Smooth muscle cell (in vitro differentiated cells): ENCODE measurements at regions not wholly inside any gene's neighbourhood (a gene's known extent, or its start where the extent isn't known, plus 50 kb on each side); places are given as distances from the start of the nearest gene placed in this dataset.
A peak's percentile ranks its signal among the peaks of the same experiment; 100 is the strongest.

Source experiments
- DNase-seq: peaks from one replicate; lab custom pipeline; 2025; ENCODE audit not compliant: unreplicated experiment; lab: John Stamatoyannopoulos, UW
- H2AFZ ChIP-seq: fragments of 200-600 bp; sonication (generic); 2 replicates; pipeline ENCODE4 v1.6.0; 2016; ENCODE audit warnings: antibody characterized with exemption, low read depth, mild to moderate bottlenecking
- H3F3A ChIP-seq: fragments of 200-600 bp; sonication (generic); 2 replicates; pipeline ENCODE4 v1.6.0; 2017; ENCODE audit warnings: antibody characterized with exemption, low read depth
- H3K27ac ChIP-seq: fragments of 200-600 bp; sonication (generic); 2 replicates; pipeline ENCODE4 v1.5.1; 2016; ENCODE audit warnings: low read depth, mild to moderate bottlenecking
- H3K27me3 ChIP-seq: fragments of 200-600 bp; sonication (generic); 2 replicates; pipeline ENCODE4 v1.6.1; 2016; ENCODE audit warnings: low read depth, mild to moderate bottlenecking
- H3K36me3 ChIP-seq: fragments of 200-600 bp; sonication (generic); 2 replicates; pipeline ENCODE4 v1.5.1; 2016; ENCODE audit warnings: low read depth
- H3K4me1 ChIP-seq: fragments of 200-600 bp; sonication (generic); 2 replicates; pipeline ENCODE4 v1.5.1; 2016; ENCODE audit warnings: low read depth
- H3K4me2 ChIP-seq: fragments of 200-600 bp; sonication (generic); 2 replicates; pipeline ENCODE4 v1.6.0; 2016; ENCODE audit warnings: mild to moderate bottlenecking
- H3K4me3 ChIP-seq: fragments of 200-600 bp; sonication (generic); 2 replicates; pipeline ENCODE4 v1.5.1; 2016; ENCODE audit warnings: mild to moderate bottlenecking
- H3K79me2 ChIP-seq: fragments of 200-600 bp; sonication (generic); 2 replicates; pipeline ENCODE4 v1.6.0; 2016; ENCODE audit warnings: low read depth, mild to moderate bottlenecking
- H3K9ac ChIP-seq: fragments of 200-600 bp; sonication (generic); 2 replicates; pipeline ENCODE4 v1.6.0; 2016; ENCODE audit warnings: low read depth
- H3K9me3 ChIP-seq: fragments of 200-600 bp; sonication (generic); replicated peaks from 2 replicates; pipeline ENCODE4 v1.5.1; 2016; ENCODE audit warnings: low read depth
- H4K20me1 ChIP-seq: fragments of 200-600 bp; sonication (generic); 2 replicates; pipeline ENCODE4 v1.6.0; 2016; ENCODE audit warnings: low read depth
- CTCF ChIP-seq: fragments of 200-600 bp; sonication (generic); IDR thresholded peaks from 2 replicates; pipeline ENCODE4 v1.5.1; 2017; ENCODE audit warnings: borderline replicate concordance, mild to moderate bottlenecking, antibody characterized with exemption; ENCODE audit not compliant: insufficient read depth, poor library complexity, severe bottlenecking
- WGBS: methylation state at CpG from one replicate; pipeline ENCODE4 v1.1.7; 2016; ENCODE audit warnings: low lambda C conversion rate; 5-methylcytosine and 5-hydroxymethylcytosine counted together

GRCh38 chr2:128736046-128736688 is 417.5 kb upstream of the HS6ST1 start:
- WGBS: 72% methylated on average over 16 of the region's 16 CpGs
- Histone ChIP-seq H4K20me1 (no peaks in the 10 kb centered on the region), H3K36me3 (no peaks in the 10 kb centered on the region), H3K9ac (no peak overlapping the region), H3K9me3 (no peaks in the 10 kb centered on the region), H3K79me2 (no peaks in the 10 kb centered on the region), H3F3A (no peaks in the 10 kb centered on the region), H3K4me3 (peak overlapping the region; percentile 40), H3K27me3 (no peaks in the 10 kb centered on the region), H3K4me1 (no peaks in the 10 kb centered on the region), H2AFZ (peak overlapping the region; percentile 46), H3K27ac (no peak overlapping the region), H3K4me2 (peak overlapping the region; percentile 86)
- no peak for DNase-seq
- TF ChIP-seq CTCF: no peak

GRCh38 chr2:128736689-128737545 is 418.2 kb upstream of the HS6ST1 start:
- Histone ChIP-seq H3K36me3 (no peaks in the 10 kb centered on the region), H3K4me2 (peak overlapping the region; percentile 86), H3K79me2 (no peaks in the 10 kb centered on the region), H4K20me1 (no peaks in the 10 kb centered on the region), H2AFZ (peak overlapping the region; percentile 46), H3K9me3 (no peaks in the 10 kb centered on the region), H3K9ac (no peak overlapping the region), H3K27me3 (no peaks in the 10 kb centered on the region), H3K4me3 (peak overlapping the region; percentile 40), H3K4me1 (no peaks in the 10 kb centered on the region), H3K27ac (no peak overlapping the region), H3F3A (no peaks in the 10 kb centered on the region)
- TF ChIP-seq CTCF: peak; percentile 100
- WGBS: 49% methylated on average over 63 of the region's 71 CpGs
- DNase-seq: peak; percentile 43

GRCh38 chr2:128737546-128737826 is 418.8 kb upstream of the HS6ST1 start:
- Histone ChIP-seq H3K27me3 (no peaks in the 10 kb centered on the region), H3K79me2 (no peaks in the 10 kb centered on the region), H3K4me1 (no peaks in the 10 kb centered on the region), H4K20me1 (no peaks in the 10 kb centered on the region), H3K4me2 (no peak overlapping the region), H3K4me3 (no peak overlapping the region), H3K36me3 (no peaks in the 10 kb centered on the region), H2AFZ (no peak overlapping the region), H3K9ac (no peak overlapping the region), H3K9me3 (no peaks in the 10 kb centered on the region), H3K27ac (no peak overlapping the region), H3F3A (no peaks in the 10 kb centered on the region)
- no peak for TF ChIP-seq CTCF
- 98% methylated on average over 7 of the region's 7 CpGs for WGBS
- DNase-seq: no peak
